ENCODE measurements at regions not wholly inside any gene's neighbourhood (a gene's known extent, or its start where the extent isn't known, plus 50 kb on each side); places are given as distances from the start of the nearest gene placed in this dataset.

GRCh38 chr17:53649201-53649600, 173.5 kb upstream of the KIF2B start:
- H3K9ac ChIP-seq (ENCODE audit: low read length), result no peak overlapping the region
- DNase-seq, result no peak
- H2AFZ ChIP-seq (ENCODE audit: low read depth, low read length), result no peak overlapping the region
- H4K91ac ChIP-seq (ENCODE audit: low read length), result no peak overlapping the region
- H3K9me3 ChIP-seq (ENCODE audit: control insufficient read depth, low read length), result peaks cover 8% of the 10 kb centered on the region
- no peaks in the 10 kb centered on the region for H3K4me1 ChIP-seq (ENCODE audit: control insufficient read depth, insufficient read depth, low read depth, low read length)
- no peaks in the 10 kb centered on the region for H3K27me3 ChIP-seq (ENCODE audit: control insufficient read depth in 1 of 2, insufficient read depth in 1 of 2, low read length in 2 of 2)
- no peak overlapping the region for H2BK5ac ChIP-seq (ENCODE audit: low read depth, low read length, poor library complexity, severe bottlenecking)
- no peak overlapping the region for H2BK15ac ChIP-seq (ENCODE audit: low read depth, poor library complexity, severe bottlenecking)
- H3K4me3 ChIP-seq (ENCODE audit: insufficient read depth in 1 of 2, low read depth in 1 of 2, low read length in 2 of 2), result no peak overlapping the region
- H3K36me3 ChIP-seq (ENCODE audit: control insufficient read depth in 1 of 2, insufficient read depth in 2 of 2, low read depth in 1 of 2, low read length in 2 of 2), result no peaks in the 10 kb centered on the region
- H4K8ac ChIP-seq (ENCODE audit: low read length), result no peak overlapping the region
- H3K18ac ChIP-seq (ENCODE audit: low read depth in 1 of 2, low read length in 2 of 2), result no peak overlapping the region
- H2BK120ac ChIP-seq (ENCODE audit: low read depth, low read length), result no peak overlapping the region
- no peak overlapping the region for H2BK12ac ChIP-seq (ENCODE audit: low read length in 2 of 2)
- no peak overlapping the region for H3K27ac ChIP-seq (ENCODE audit: low read length, poor library complexity, severe bottlenecking)
- no peak overlapping the region for H3K14ac ChIP-seq (ENCODE audit: low read length in 2 of 2)
- H3K4ac ChIP-seq (ENCODE audit: low read depth in 1 of 2, low read length in 2 of 2), result no peak overlapping the region
- H3K4me2 ChIP-seq (ENCODE audit: low read length, poor library complexity, severe bottlenecking), result no peak overlapping the region
- H3K79me1 ChIP-seq (replicated peaks; ENCODE audit: low read length, poor library complexity, severe bottlenecking), result no peaks in the 10 kb centered on the region
- no peak overlapping the region for H2AK5ac ChIP-seq (ENCODE audit: low read length, severe bottlenecking)
- 100% methylated on average over 1 of the region's 1 CpG for WGBS
- no peak overlapping the region for H3K23ac ChIP-seq (ENCODE audit: low read length in 2 of 2)

- Histone ChIP-seq H3K36me3 (ENCODE audit: control insufficient read depth in 1 of 2, insufficient read depth in 2 of 2, low read depth in 1 of 2, low read length in 2 of 2) (no peaks in the 10 kb centered on the region), H3K27me3 (ENCODE audit: control insufficient read depth in 1 of 2, insufficient read depth in 1 of 2, low read length in 2 of 2) (no peaks in the 10 kb centered on the region), H3K14ac (ENCODE audit: low read length in 2 of 2) (no peak overlapping the region), H2BK15ac (ENCODE audit: low read depth, poor library complexity, severe bottlenecking) (no peak overlapping the region), H3K4me1 (ENCODE audit: control insufficient read depth, insufficient read depth, low read depth, low read length) (no peaks in the 10 kb centered on the region), H3K4ac (ENCODE audit: low read depth in 1 of 2, low read length in 2 of 2) (no peak overlapping the region), H3K4me3 (ENCODE audit: insufficient read depth in 1 of 2, low read depth in 1 of 2, low read length in 2 of 2) (no peak overlapping the region), H2BK5ac (ENCODE audit: low read depth, low read length, poor library complexity, severe bottlenecking) (no peak overlapping the region), H3K9me3 (ENCODE audit: control insufficient read depth, low read length) (peaks cover 8% of the 10 kb centered on the region), H4K8ac (ENCODE audit: low read length) (no peak overlapping the region), H3K4me2 (ENCODE audit: low read length, poor library complexity, severe bottlenecking) (no peak overlapping the region), H4K91ac (ENCODE audit: low read length) (no peak overlapping the region), H2BK120ac (ENCODE audit: low read depth, low read length) (no peak overlapping the region), H3K79me1 (replicated peaks; ENCODE audit: low read length, poor library complexity, severe bottlenecking) (no peaks in the 10 kb centered on the region), H3K27ac (ENCODE audit: low read length, poor library complexity, severe bottlenecking) (no peak overlapping the region), H3K9ac (ENCODE audit: low read length) (no peak overlapping the region), H2AFZ (ENCODE audit: low read depth, low read length) (no peak overlapping the region), H3K23ac (ENCODE audit: low read length in 2 of 2) (no peak overlapping the region), H3K18ac (ENCODE audit: low read depth in 1 of 2, low read length in 2 of 2) (no peak overlapping the region), H2BK12ac (ENCODE audit: low read length in 2 of 2) (no peak overlapping the region), H2AK5ac (ENCODE audit: low read length, severe bottlenecking) (no peak overlapping the region)
- no CpG with 5 or more reads among the region's 2 CpGs for WGBS
- no peak for DNase-seq
These were observed 175.9 kb upstream of the KIF2B start for GRCh38 chr17:53646835-53647234.

GRCh38 chr17:53640808-53641207, 181.9 kb upstream of the KIF2B start:
- Histone ChIP-seq H3K36me3 (ENCODE audit: control insufficient read depth in 1 of 2, insufficient read depth in 2 of 2, low read depth in 1 of 2, low read length in 2 of 2) (no peaks in the 10 kb centered on the region), H3K23ac (ENCODE audit: low read length in 2 of 2) (no peak overlapping the region), H2BK120ac (ENCODE audit: low read depth, low read length) (no peak overlapping the region), H3K18ac (ENCODE audit: low read depth in 1 of 2, low read length in 2 of 2) (no peak overlapping the region), H3K4me1 (ENCODE audit: control insufficient read depth, insufficient read depth, low read depth, low read length) (no peaks in the 10 kb centered on the region), H2BK12ac (ENCODE audit: low read length in 2 of 2) (no peak overlapping the region), H3K27me3 (ENCODE audit: control insufficient read depth in 1 of 2, insufficient read depth in 1 of 2, low read length in 2 of 2) (no peaks in the 10 kb centered on the region), H3K9me3 (ENCODE audit: control insufficient read depth, low read length) (peaks cover 3% of the 10 kb centered on the region), H2AFZ (ENCODE audit: low read depth, low read length) (no peak overlapping the region), H2BK15ac (ENCODE audit: low read depth, poor library complexity, severe bottlenecking) (no peak overlapping the region), H3K27ac (ENCODE audit: low read length, poor library complexity, severe bottlenecking) (no peak overlapping the region), H3K9ac (ENCODE audit: low read length) (no peak overlapping the region), H3K79me1 (replicated peaks; ENCODE audit: low read length, poor library complexity, severe bottlenecking) (no peaks in the 10 kb centered on the region), H2AK5ac (ENCODE audit: low read length, severe bottlenecking) (no peak overlapping the region), H4K91ac (ENCODE audit: low read length) (no peak overlapping the region), H2BK5ac (ENCODE audit: low read depth, low read length, poor library complexity, severe bottlenecking) (no peak overlapping the region), H3K4me2 (ENCODE audit: low read length, poor library complexity, severe bottlenecking) (no peak overlapping the region), H3K14ac (ENCODE audit: low read length in 2 of 2) (no peak overlapping the region), H3K4me3 (ENCODE audit: insufficient read depth in 1 of 2, low read depth in 1 of 2, low read length in 2 of 2) (no peak overlapping the region), H3K4ac (ENCODE audit: low read depth in 1 of 2, low read length in 2 of 2) (no peak overlapping the region), H4K8ac (ENCODE audit: low read length) (no peak overlapping the region)
- WGBS, result no CpG with 5 or more reads among the region's 1 CpG
- DNase-seq, result no peak

GRCh38 chr17:53635444-53635843, 187.3 kb upstream of the KIF2B start:
- no peak for DNase-seq
- Histone ChIP-seq H3K4ac (ENCODE audit: low read depth in 1 of 2, low read length in 2 of 2) (no peak overlapping the region), H2AK5ac (ENCODE audit: low read length, severe bottlenecking) (no peak overlapping the region), H3K4me1 (ENCODE audit: control insufficient read depth, insufficient read depth, low read depth, low read length) (no peaks in the 10 kb centered on the region), H2BK12ac (ENCODE audit: low read length in 2 of 2) (no peak overlapping the region), H4K91ac (ENCODE audit: low read length) (no peak overlapping the region), H3K27ac (ENCODE audit: low read length, poor library complexity, severe bottlenecking) (no peak overlapping the region), H3K36me3 (ENCODE audit: control insufficient read depth in 1 of 2, insufficient read depth in 2 of 2, low read depth in 1 of 2, low read length in 2 of 2) (no peaks in the 10 kb centered on the region), H2BK5ac (ENCODE audit: low read depth, low read length, poor library complexity, severe bottlenecking) (no peak overlapping the region), H3K27me3 (ENCODE audit: control insufficient read depth in 1 of 2, insufficient read depth in 1 of 2, low read length in 2 of 2) (no peaks in the 10 kb centered on the region), H3K79me1 (replicated peaks; ENCODE audit: low read length, poor library complexity, severe bottlenecking) (no peaks in the 10 kb centered on the region), H3K9me3 (ENCODE audit: control insufficient read depth, low read length) (no peaks in the 10 kb centered on the region), H3K18ac (ENCODE audit: low read depth in 1 of 2, low read length in 2 of 2) (no peak overlapping the region), H3K14ac (ENCODE audit: low read length in 2 of 2) (no peak overlapping the region), H3K9ac (ENCODE audit: low read length) (no peak overlapping the region), H3K4me2 (ENCODE audit: low read length, poor library complexity, severe bottlenecking) (no peak overlapping the region), H2AFZ (ENCODE audit: low read depth, low read length) (no peak overlapping the region), H3K23ac (ENCODE audit: low read length in 2 of 2) (no peak overlapping the region), H2BK15ac (ENCODE audit: low read depth, poor library complexity, severe bottlenecking) (no peak overlapping the region), H2BK120ac (ENCODE audit: low read depth, low read length) (no peak overlapping the region), H3K4me3 (ENCODE audit: insufficient read depth in 1 of 2, low read depth in 1 of 2, low read length in 2 of 2) (no peak overlapping the region), H4K8ac (ENCODE audit: low read length) (no peak overlapping the region)
- no CpG with 5 or more reads among the region's 1 CpG for WGBS

Data from mesenchymal stem cell (in vitro differentiated cells and primary cell).